ENCODE measurements at regions not wholly inside any gene's neighbourhood (a gene's known extent, or its start where the extent isn't known, plus 50 kb on each side); places are given as distances from the start of the nearest gene placed in this dataset.

DNA sequence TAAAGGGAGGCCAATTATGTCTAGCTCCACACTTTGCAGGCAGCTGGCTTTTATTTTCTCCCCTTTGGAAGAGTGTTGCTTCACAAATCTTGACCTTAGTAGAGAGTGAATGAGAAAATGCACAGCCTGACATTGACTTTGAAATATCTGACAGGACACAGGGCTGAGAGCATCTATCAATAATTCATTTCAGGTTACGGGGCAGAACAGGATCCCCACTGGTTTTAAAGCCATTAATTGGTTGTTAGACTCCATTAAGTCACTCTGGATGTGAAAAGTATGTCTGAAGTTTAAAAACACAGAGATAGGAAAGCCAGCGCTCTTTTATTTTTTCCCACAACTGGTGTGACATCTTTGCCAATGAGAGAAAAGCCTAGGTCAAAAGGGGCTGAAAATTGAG is 251.9 kb upstream of the TMC3 start:
- Histone ChIP-seq H3K79me2 (ENCODE audit: low read length) (no peaks in the 10 kb centered on the region), H3K36me3 (replicated peaks; ENCODE audit: insufficient read depth, low read length) (no peaks in the 10 kb centered on the region), H3K4me2 (ENCODE audit: low read depth, low read length) (no peak overlapping the region), H3K27me3 (replicated peaks; ENCODE audit: insufficient read depth, low read length) (no peaks in the 10 kb centered on the region), H2AFZ (ENCODE audit: low read length) (no peak overlapping the region), H3K9me2 (replicated peaks; ENCODE audit: insufficient read depth, low read length) (no peaks in the 10 kb centered on the region), H3F3A (ENCODE audit: insufficient read depth, low read length) (no peaks in the 10 kb centered on the region), H3K9ac (ENCODE audit: low read length) (no peak overlapping the region), H3K27ac (ENCODE audit: low read length) (no peak overlapping the region), H3K9me3 (replicated peaks; ENCODE audit: insufficient read depth, low read length) (no peaks in the 10 kb centered on the region), H3K4me1 (ENCODE audit: low read length) (no peaks in the 10 kb centered on the region), H3K4me3 (ENCODE audit: low read length) (no peak overlapping the region), H4K20me1 (ENCODE audit: insufficient read depth, low read length) (no peaks in the 10 kb centered on the region)
- TF ChIP-seq, protein P1, sequence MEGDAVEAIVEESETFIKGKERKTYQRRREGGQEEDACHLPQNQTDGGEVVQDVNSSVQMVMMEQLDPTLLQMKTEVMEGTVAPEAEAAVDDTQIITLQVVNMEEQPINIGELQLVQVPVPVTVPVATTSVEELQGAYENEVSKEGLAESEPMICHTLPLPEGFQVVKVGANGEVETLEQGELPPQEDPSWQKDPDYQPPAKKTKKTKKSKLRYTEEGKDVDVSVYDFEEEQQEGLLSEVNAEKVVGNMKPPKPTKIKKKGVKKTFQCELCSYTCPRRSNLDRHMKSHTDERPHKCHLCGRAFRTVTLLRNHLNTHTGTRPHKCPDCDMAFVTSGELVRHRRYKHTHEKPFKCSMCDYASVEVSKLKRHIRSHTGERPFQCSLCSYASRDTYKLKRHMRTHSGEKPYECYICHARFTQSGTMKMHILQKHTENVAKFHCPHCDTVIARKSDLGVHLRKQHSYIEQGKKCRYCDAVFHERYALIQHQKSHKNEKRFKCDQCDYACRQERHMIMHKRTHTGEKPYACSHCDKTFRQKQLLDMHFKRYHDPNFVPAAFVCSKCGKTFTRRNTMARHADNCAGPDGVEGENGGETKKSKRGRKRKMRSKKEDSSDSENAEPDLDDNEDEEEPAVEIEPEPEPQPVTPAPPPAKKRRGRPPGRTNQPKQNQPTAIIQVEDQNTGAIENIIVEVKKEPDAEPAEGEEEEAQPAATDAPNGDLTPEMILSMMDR (IDR thresholded peaks at IDR 0.05; ENCODE audit: low read length) = no peak
- TF ChIP-seq EZH2 (optimal IDR thresholded peaks at IDR 0.05; ENCODE audit: low read depth, low read length) (no peak), EZH2phosphoT487 (IDR thresholded peaks at IDR 0.05; ENCODE audit: low read length) (no peak)
- no peak for DNase-seq

DNA sequence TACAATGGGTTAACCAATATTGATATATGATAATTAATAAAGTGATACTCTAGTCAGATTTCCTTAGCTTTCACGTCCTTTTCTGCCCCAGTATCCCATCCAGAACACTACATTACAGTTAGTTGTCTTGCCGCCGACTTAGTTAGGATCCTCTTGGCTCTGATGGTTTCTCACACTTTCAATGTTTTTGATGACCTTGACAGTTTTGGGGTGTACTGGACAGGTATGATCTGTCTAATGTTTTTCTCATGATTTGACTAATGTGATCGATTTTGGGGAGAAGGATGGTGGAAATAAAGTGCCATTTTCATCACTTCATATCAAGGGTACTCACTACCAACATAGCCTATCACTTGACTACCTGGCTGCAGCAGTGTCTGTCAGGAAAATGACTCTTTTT is 245.0 kb upstream of the TMC3 start:
- H3K4me1 ChIP-seq (ENCODE audit: low read length) = no peaks in the 10 kb centered on the region
- H3K27me3 ChIP-seq (replicated peaks; ENCODE audit: insufficient read depth, low read length) = no peaks in the 10 kb centered on the region
- TF ChIP-seq EZH2 (optimal IDR thresholded peaks at IDR 0.05; ENCODE audit: low read depth, low read length) (no peak), EZH2phosphoT487 (IDR thresholded peaks at IDR 0.05; ENCODE audit: low read length) (no peak)
- TF ChIP-seq, protein P1 (IDR thresholded peaks at IDR 0.05; ENCODE audit: low read length) = no peak
- no peak overlapping the region for H3K4me2 ChIP-seq (ENCODE audit: low read depth, low read length)
- DNase-seq = no peak
- no peak overlapping the region for H3K4me3 ChIP-seq (ENCODE audit: low read length)
- H4K20me1 ChIP-seq (ENCODE audit: insufficient read depth, low read length) = no peaks in the 10 kb centered on the region
- H3K9ac ChIP-seq (ENCODE audit: low read length) = no peak overlapping the region
- no peak overlapping the region for H3K27ac ChIP-seq (ENCODE audit: low read length)
- H3K9me3 ChIP-seq (replicated peaks; ENCODE audit: insufficient read depth, low read length) = no peaks in the 10 kb centered on the region; the same call in 1 of the 2 replicates
- no peaks in the 10 kb centered on the region for H3F3A ChIP-seq (ENCODE audit: insufficient read depth, low read length)
- no peaks in the 10 kb centered on the region for H3K9me2 ChIP-seq (replicated peaks; ENCODE audit: insufficient read depth, low read length)
- H2AFZ ChIP-seq (ENCODE audit: low read length) = no peak overlapping the region
- no peaks in the 10 kb centered on the region for H3K36me3 ChIP-seq (replicated peaks; ENCODE audit: insufficient read depth, low read length)
- no peaks in the 10 kb centered on the region for H3K79me2 ChIP-seq (ENCODE audit: low read length)

DNA sequence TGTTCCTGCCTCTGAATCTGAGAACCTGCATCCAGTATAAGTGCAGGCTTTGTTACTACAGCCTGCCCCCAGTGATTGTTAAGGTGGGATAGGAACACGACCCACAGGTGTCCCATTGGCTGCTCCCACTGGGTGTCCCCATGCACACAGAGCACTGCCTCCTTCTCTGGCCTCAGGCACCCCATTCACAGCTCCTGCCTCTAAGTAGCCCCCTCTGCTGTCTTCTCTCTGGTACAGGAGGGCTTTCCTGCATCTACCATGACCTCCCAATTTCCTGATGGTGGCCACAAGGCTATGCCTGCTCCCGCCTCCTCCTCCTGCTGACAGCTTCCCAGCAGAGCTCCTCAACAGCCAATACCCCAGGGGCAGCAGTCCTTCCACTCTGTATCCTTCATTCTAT is 238.6 kb upstream of the TMC3 start:
- no peaks in the 10 kb centered on the region for H3K27me3 ChIP-seq (replicated peaks; ENCODE audit: insufficient read depth, low read length)

More for the DNA sequence above, 238.6 kb upstream of the TMC3 start:
- no peak for DNase-seq
- Histone ChIP-seq H2AFZ (ENCODE audit: low read length) (no peak overlapping the region), H3K9me2 (replicated peaks; ENCODE audit: insufficient read depth, low read length) (no peaks in the 10 kb centered on the region), H3K36me3 (replicated peaks; ENCODE audit: insufficient read depth, low read length) (no peaks in the 10 kb centered on the region), H3K4me2 (ENCODE audit: low read depth, low read length) (no peak overlapping the region), H3K27ac (ENCODE audit: low read length) (no peak overlapping the region), H3F3A (ENCODE audit: insufficient read depth, low read length) (no peaks in the 10 kb centered on the region), H3K79me2 (ENCODE audit: low read length) (no peaks in the 10 kb centered on the region), H3K4me3 (ENCODE audit: low read length) (no peak overlapping the region), H3K9ac (ENCODE audit: low read length) (no peak overlapping the region), H3K4me1 (ENCODE audit: low read length) (no peaks in the 10 kb centered on the region), H3K9me3 (replicated peaks; ENCODE audit: insufficient read depth, low read length) (no peaks in the 10 kb centered on the region; the same call in 1 of the 2 replicates), H4K20me1 (ENCODE audit: insufficient read depth, low read length) (no peaks in the 10 kb centered on the region)
- TF ChIP-seq EZH2 (optimal IDR thresholded peaks at IDR 0.05; ENCODE audit: low read depth, low read length) (no peak), EZH2phosphoT487 (IDR thresholded peaks at IDR 0.05; ENCODE audit: low read length) (no peak)
- TF ChIP-seq, protein P1 (IDR thresholded peaks at IDR 0.05; ENCODE audit: low read length) = no peak

All from MM.1S (cell line).